ENCODE measurements at regions not wholly inside any gene's neighbourhood (a gene's known extent, or its start where the extent isn't known, plus 50 kb on each side); places are given as distances from the start of the nearest gene placed in this dataset.

GRCh38 chr9:107214381-107214780, 68.7 kb upstream of the RAD23B start:
- ATAC-seq, result no peak
- H3K4me1 Mint-ChIP-seq (ENCODE audit: low read depth in 2 of 2), result peaks cover 32 to 33% of the 10 kb centered on the region in 2 donors
- no peaks in the 10 kb centered on the region for H3K36me3 Mint-ChIP-seq
- peaks cover 2 to 7% of the 10 kb centered on the region in 2 donors for H3K27me3 Mint-ChIP-seq
- peak overlapping the region; percentile 23 for H3K4me3 Mint-ChIP-seq
- no peak overlapping the region for H3K27ac Mint-ChIP-seq
- no peak for DNase-seq (ENCODE audit: low spot score)
- H3K9me3 Mint-ChIP-seq, result peaks cover 6% of the 10 kb centered on the region

DNA sequence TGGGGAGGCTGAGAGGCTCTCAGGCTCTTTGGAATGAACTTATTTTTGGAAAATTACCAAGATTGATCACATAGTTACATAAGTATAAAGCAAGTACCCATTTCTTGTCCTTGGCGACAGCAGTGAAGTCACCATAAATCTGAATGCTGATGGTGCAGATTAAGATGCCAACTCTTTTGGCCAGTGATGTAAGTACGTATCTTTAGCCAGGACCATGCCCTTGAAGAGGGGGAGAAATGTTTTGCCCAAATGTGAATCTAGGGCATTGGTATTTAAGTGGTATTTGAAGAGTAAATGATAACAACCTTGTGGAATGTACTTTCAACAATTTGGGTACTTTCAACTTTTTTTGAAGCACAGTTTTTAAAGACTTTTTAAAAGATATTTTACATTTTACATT, 68.2 kb upstream of the RAD23B start:
- Mint-ChIP-seq H3K27ac (peak overlapping the region in 1 of 2 donors; percentile 50), H3K36me3 (no peaks in the 10 kb centered on the region), H3K4me3 (peak overlapping the region; percentile 23), H3K27me3 (peaks cover 2 to 7% of the 10 kb centered on the region in 2 donors), H3K9me3 (peaks cover 6% of the 10 kb centered on the region), H3K4me1 (ENCODE audit: low read depth in 2 of 2) (peaks cover 33% of the 10 kb centered on the region in 2 donors)
- ATAC-seq (no peak), DNase-seq (ENCODE audit: low spot score) (no peak)

GRCh38 chr9:107215381-107215780, 67.7 kb upstream of the RAD23B start:
- peaks cover 6% of the 10 kb centered on the region for H3K9me3 Mint-ChIP-seq
- ATAC-seq, result peak; percentile 57 to 66
- peak overlapping the region in 1 of 2 donors; percentile 50 for H3K27ac Mint-ChIP-seq
- no peaks in the 10 kb centered on the region for H3K36me3 Mint-ChIP-seq
- H3K27me3 Mint-ChIP-seq, result peaks cover 2 to 7% of the 10 kb centered on the region in 2 donors
- H3K4me3 Mint-ChIP-seq, result peak overlapping the region; percentile 46
- DNase-seq (ENCODE audit: low spot score), result no peak
- peaks cover 33% of the 10 kb centered on the region in 2 donors for H3K4me1 Mint-ChIP-seq (ENCODE audit: low read depth in 2 of 2)

DNA sequence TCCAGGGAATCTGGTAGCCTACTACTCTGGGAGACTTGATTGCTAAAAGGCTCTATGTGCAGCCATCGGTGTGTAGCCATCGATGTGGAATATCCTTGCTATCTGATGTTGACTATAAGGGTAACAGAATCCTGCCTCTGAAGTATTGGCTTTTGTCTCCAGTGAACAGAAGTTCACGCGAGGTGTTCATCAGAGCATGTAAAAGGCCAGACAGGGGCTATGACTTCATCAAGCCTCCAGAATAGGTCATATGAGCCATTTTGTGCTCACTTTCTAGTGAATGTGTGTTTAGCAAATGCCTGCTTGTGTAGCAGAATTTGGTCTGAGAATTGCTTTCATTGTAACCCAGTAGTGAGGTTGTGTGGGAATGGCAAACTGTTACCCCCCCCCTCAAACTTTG, 66.8 kb upstream of the RAD23B start:
- H3K9me3 Mint-ChIP-seq, result peaks cover 6% of the 10 kb centered on the region
- peaks cover 4 to 7% of the 10 kb centered on the region in 2 donors for H3K27me3 Mint-ChIP-seq
- no peak overlapping the region for H3K4me3 Mint-ChIP-seq
- H3K4me1 Mint-ChIP-seq (ENCODE audit: low read depth in 2 of 2), result peaks cover 33% of the 10 kb centered on the region in 2 donors
- DNase-seq (ENCODE audit: low spot score) (no peak), ATAC-seq (no peak)
- H3K27ac Mint-ChIP-seq, result no peak overlapping the region
- H3K36me3 Mint-ChIP-seq, result no peaks in the 10 kb centered on the region

- H3K27ac Mint-ChIP-seq, result no peak overlapping the region
Observed at GRCh38 chr9:107218829-107219485, 64.1 kb upstream of the RAD23B start.

GRCh38 chr9:107219486-107220077, 63.5 kb upstream of the RAD23B start:
- peak in 1 of 2 donors; percentile 31 for ATAC-seq
- no peak overlapping the region for H3K27ac Mint-ChIP-seq

More at GRCh38 chr9:107218829-107219485, 64.1 kb upstream of the RAD23B start:
- ATAC-seq, result peak; percentile 64 to 66
- DNase-seq (ENCODE audit: low spot score), result no peak
- Mint-ChIP-seq H3K4me3 (peak overlapping the region; percentile 9), H3K36me3 (no peaks in the 10 kb centered on the region), H3K4me1 (ENCODE audit: low read depth in 2 of 2) (peaks cover 18 to 22% of the 10 kb centered on the region in 2 donors), H3K9me3 (peaks cover 6% of the 10 kb centered on the region), H3K27me3 (peaks cover 4 to 7% of the 10 kb centered on the region in 2 donors)

GRCh38 chr9:107221321-107221720, 61.8 kb upstream of the RAD23B start:
- DNase-seq (ENCODE audit: low spot score), result no peak
- peaks cover 10 to 16% of the 10 kb centered on the region in 2 donors for H3K4me1 Mint-ChIP-seq (ENCODE audit: low read depth in 2 of 2)
- H3K36me3 Mint-ChIP-seq, result no peaks in the 10 kb centered on the region
- no peak overlapping the region for H3K27ac Mint-ChIP-seq
- peaks cover 7% of the 10 kb centered on the region in 2 donors for H3K27me3 Mint-ChIP-seq
- peaks cover 6% of the 10 kb centered on the region for H3K9me3 Mint-ChIP-seq
- H3K4me3 Mint-ChIP-seq, result no peak overlapping the region
- no peak for ATAC-seq

More at GRCh38 chr9:107219486-107220077, 63.5 kb upstream of the RAD23B start:
- no peak for DNase-seq (ENCODE audit: low spot score)
- H3K36me3 Mint-ChIP-seq, result no peaks in the 10 kb centered on the region
- no peak overlapping the region for H3K4me3 Mint-ChIP-seq
- peaks cover 6% of the 10 kb centered on the region for H3K9me3 Mint-ChIP-seq
- H3K27me3 Mint-ChIP-seq, result peaks cover 4 to 7% of the 10 kb centered on the region in 2 donors
- peaks cover 17 to 21% of the 10 kb centered on the region in 2 donors for H3K4me1 Mint-ChIP-seq (ENCODE audit: low read depth in 2 of 2)

- H3K9me3 Mint-ChIP-seq, result peaks cover 6% of the 10 kb centered on the region
- H3K4me3 Mint-ChIP-seq, result no peak overlapping the region
- H3K27me3 Mint-ChIP-seq, result peaks cover 7 to 9% of the 10 kb centered on the region in 2 donors
- H3K4me1 Mint-ChIP-seq (ENCODE audit: low read depth in 2 of 2), result peaks cover 8 to 16% of the 10 kb centered on the region in 2 donors
- ATAC-seq (no peak), DNase-seq (ENCODE audit: low spot score) (no peak)
- no peak overlapping the region for H3K27ac Mint-ChIP-seq
- H3K36me3 Mint-ChIP-seq, result no peaks in the 10 kb centered on the region
Observed at GRCh38 chr9:107222020-107222522, 61.0 kb upstream of the RAD23B start.

DNA sequence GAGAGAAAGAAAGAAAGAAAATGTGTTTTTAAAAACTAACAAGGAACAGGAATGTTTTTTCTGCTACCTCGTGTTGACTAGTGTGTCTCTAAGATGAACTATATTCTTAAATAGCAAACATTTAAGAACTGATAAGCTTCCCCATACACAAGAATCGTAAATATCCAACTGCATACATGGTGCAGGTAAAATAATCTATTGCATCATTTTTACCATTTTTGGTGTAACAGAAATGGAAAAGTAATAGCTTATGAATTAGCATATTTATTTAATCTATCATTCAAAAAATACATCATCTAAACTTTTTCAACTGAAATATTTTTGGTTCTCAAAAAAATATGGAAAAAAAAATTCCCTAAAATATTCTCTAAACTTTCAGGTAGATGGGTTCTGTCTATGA, 59.7 kb upstream of the RAD23B start:
- Mint-ChIP-seq H3K36me3 (no peaks in the 10 kb centered on the region), H3K27ac (no peak overlapping the region), H3K4me1 (ENCODE audit: low read depth in 2 of 2) (peaks cover 5 to 10% of the 10 kb centered on the region in 2 donors), H3K9me3 (peaks cover 3% of the 10 kb centered on the region), H3K27me3 (peaks cover 5 to 12% of the 10 kb centered on the region in 2 donors), H3K4me3 (no peak overlapping the region)
- DNase-seq (ENCODE audit: low spot score), result no peak
- ATAC-seq, result no peak

DNA sequence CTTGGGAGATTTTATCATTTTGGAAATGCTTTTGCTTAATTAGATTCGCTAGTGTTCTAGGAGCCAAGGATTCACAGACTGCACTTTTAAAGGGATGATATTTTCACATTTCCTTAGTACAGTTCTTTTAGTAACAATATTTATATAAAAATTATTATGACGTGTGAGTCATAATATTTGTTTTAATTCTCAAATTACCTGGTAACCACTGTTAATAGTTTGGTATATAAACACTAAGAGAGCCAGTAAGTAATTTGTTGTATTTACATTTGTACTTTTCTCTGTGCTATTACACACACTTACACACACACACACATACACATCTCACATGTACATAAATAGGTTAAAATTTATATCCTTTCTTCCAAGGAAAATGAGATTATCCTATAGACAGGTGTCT, 58.8 kb upstream of the RAD23B start:
- no peaks in the 10 kb centered on the region for H3K9me3 Mint-ChIP-seq
- H3K4me1 Mint-ChIP-seq (ENCODE audit: low read depth in 2 of 2), result peaks cover 0 to 3% of the 10 kb centered on the region in 2 donors
- H3K4me3 Mint-ChIP-seq, result no peak overlapping the region
- no peak overlapping the region for H3K27ac Mint-ChIP-seq
- H3K36me3 Mint-ChIP-seq, result no peaks in the 10 kb centered on the region
- ATAC-seq, result no peak
- DNase-seq (ENCODE audit: low spot score), result no peak
- peaks cover 10 to 16% of the 10 kb centered on the region in 2 donors for H3K27me3 Mint-ChIP-seq

GRCh38 chr9:107226421-107226820, 56.7 kb upstream of the RAD23B start:
- no peak for ATAC-seq
- no peaks in the 10 kb centered on the region for H3K4me1 Mint-ChIP-seq (ENCODE audit: low read depth in 2 of 2)
- H3K27ac Mint-ChIP-seq, result no peak overlapping the region
- H3K4me3 Mint-ChIP-seq, result no peak overlapping the region
- H3K27me3 Mint-ChIP-seq, result peaks cover 30 to 32% of the 10 kb centered on the region in 2 donors
- no peaks in the 10 kb centered on the region for H3K36me3 Mint-ChIP-seq
- no peak for DNase-seq (ENCODE audit: low spot score)
- no peaks in the 10 kb centered on the region for H3K9me3 Mint-ChIP-seq

DNA sequence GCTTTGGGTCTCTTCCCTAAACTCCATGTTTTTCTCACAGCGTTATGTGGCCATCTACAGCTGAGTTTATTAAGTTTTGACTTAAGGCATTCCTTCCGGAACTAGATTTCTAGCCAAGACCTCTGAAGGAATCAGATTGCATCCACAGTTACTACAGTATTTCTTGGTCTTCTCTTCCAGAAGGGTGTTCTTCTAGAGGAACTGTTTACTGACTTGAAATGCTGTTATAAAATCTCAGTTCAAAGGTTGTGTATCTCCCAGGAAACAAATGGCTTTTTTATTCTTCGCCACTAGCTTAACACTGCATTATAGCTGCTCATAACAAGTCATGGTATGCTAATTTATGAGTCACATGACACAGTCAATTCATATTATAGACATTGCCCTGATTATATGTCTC, 55.3 kb upstream of the RAD23B start:
- Mint-ChIP-seq H3K27me3 (peaks cover 37 to 40% of the 10 kb centered on the region in 2 donors), H3K27ac (no peak overlapping the region), H3K4me3 (no peak overlapping the region), H3K4me1 (ENCODE audit: low read depth in 2 of 2) (no peaks in the 10 kb centered on the region), H3K36me3 (no peaks in the 10 kb centered on the region), H3K9me3 (no peaks in the 10 kb centered on the region)
- DNase-seq (ENCODE audit: low spot score) (no peak), ATAC-seq (no peak)

GRCh38 chr9:107228496-107229039, 54.5 kb upstream of the RAD23B start:
- Mint-ChIP-seq H3K27ac (no peak overlapping the region), H3K4me1 (ENCODE audit: low read depth in 2 of 2) (no peaks in the 10 kb centered on the region), H3K36me3 (no peaks in the 10 kb centered on the region), H3K27me3 (peaks cover 39 to 43% of the 10 kb centered on the region in 2 donors), H3K9me3 (no peaks in the 10 kb centered on the region), H3K4me3 (no peak overlapping the region)
- ATAC-seq, result no peak
- no peak for DNase-seq (ENCODE audit: low spot score)

DNA sequence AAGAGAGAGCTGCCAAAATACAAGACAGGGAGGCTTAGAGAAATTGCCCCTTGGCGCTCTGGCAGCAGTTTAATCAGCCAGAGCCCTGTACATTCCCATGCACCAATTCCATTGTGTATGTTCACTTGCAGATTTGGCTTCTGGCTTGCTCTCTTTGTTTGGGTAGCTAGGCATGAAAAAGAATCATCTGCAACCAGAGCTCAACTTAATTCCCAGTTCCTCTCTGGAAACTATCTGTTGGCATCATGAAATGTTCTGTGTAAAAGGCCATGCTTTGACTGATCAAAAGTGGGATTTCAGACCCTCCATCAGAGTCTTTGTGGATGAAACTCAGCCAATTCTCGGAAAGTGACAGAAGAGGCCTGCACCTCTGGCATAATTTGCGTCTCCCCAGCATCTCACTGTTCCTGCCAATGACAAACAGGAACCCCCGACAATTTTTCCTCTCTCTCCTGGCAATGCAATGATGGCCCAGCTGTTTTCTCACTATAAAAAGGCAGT, 53.8 kb upstream of the RAD23B start:
- peaks cover 39 to 44% of the 10 kb centered on the region in 2 donors for H3K27me3 Mint-ChIP-seq
- no peaks in the 10 kb centered on the region for H3K4me1 Mint-ChIP-seq (ENCODE audit: low read depth in 2 of 2)
- H3K27ac Mint-ChIP-seq, result no peak overlapping the region
- H3K4me3 Mint-ChIP-seq, result no peak overlapping the region
- DNase-seq (ENCODE audit: low spot score) (no peak), ATAC-seq (no peak)
- H3K9me3 Mint-ChIP-seq, result no peaks in the 10 kb centered on the region
- H3K36me3 Mint-ChIP-seq, result no peaks in the 10 kb centered on the region
